ENCODE measurements at regions not wholly inside any gene's neighbourhood (a gene's known extent, or its start where the extent isn't known, plus 50 kb on each side); places are given as distances from the start of the nearest gene placed in this dataset.
"Not testable (repeated sequence)": the region's sequence is repeated elsewhere in the genome, so short reads cannot be mapped to it uniquely, and the experiment has no call there.

DNA sequence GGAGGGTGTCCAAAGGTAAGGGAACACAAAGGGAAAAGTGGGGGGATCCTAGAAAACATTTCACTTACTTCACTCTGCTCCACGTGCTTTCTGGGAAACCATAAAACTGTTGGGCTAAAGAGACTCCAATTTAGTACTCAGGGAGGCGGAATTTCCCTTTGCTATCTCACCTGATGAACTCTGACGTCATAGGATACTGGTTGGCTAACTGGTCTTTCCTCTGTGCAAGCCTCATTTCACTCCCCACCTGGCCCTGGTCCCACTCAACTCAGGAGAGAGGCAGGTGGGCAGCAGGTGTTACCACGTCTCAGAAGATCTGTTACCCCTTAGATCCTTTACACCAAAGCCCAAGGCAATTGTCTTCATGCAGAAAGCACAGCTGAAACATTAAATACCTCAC is 51.8 kb upstream of the PMAIP1 start:
- no peak for DNase-seq

DNA sequence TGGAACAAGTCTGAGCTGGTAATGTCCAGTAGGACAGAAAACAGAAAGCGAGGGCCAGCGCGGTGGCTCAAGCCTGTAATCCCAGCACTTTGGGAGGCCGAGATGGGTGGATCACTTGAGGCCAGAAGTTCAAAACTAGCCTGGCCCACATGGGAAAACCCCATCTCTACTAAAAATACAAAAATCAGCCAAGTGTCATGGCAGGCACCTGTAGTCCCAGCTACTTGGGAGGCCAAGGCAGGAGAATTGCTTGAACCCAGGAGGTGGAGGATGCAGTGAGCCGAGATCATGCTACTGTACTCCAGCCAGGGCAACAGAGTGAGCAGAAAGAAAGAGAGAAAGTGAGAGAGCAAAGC is 52.3 kb upstream of the PMAIP1 start:
- DNase-seq = not testable (repeated sequence)

DNA sequence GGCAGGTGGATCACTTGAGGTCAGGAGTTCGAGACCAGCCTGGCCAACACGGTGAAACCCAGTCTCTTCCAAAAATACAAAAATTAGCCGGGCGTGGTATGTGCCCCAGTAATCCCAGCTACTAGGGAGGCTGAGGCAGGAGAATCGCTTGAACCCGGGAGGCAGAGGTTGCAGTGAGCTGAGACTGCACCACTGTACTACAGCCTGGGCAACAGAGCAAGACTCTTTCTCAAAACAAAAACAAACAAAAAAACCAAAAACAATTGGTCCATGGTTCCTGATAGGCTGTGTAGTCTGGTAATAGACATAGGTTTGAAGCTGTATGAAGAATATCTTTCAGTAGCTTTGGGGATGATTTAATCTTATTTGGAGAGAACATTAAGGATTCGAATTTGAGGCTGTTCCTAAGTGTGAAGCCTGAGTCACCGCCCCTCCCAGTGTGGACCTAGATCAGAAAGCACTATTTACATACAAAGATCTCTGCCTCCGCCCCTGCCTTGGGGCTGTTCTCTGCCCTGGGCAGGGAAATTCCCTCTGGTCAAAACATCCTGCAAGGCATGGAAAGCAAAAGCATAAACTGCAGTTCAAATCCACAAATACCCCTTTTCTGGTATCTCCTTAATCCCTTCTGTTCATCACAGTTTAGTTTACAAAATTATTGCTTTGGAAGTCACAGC is 52.8 kb upstream of the PMAIP1 start:
- no peak for DNase-seq

- DNase-seq = no peak
Observed at GRCh38 chr18:59842947-59843346, 56.8 kb upstream of the PMAIP1 start.

- no peak for DNase-seq
Observed at GRCh38 chr18:59839931-59840685, 59.7 kb upstream of the PMAIP1 start.

DNA sequence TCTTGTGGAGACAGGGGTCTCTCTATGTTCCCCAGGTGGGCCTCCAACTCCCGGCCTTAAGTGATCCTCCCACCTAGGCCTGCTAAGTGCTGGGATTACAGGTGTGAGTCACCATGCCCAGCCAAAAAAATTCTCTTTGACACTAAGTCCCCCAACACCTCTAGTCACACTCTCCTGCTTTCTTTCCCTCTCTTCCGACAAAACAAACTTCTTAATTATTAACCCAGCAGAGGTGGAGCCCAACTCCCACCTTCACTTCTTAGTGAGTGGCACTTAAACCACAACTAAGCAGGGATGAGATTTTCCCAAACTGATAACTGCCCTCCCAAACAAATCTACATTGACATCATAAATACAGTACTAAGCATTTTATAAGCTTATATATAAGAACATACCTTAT is 60.5 kb upstream of the PMAIP1 start:
- no peak for DNase-seq

DNA sequence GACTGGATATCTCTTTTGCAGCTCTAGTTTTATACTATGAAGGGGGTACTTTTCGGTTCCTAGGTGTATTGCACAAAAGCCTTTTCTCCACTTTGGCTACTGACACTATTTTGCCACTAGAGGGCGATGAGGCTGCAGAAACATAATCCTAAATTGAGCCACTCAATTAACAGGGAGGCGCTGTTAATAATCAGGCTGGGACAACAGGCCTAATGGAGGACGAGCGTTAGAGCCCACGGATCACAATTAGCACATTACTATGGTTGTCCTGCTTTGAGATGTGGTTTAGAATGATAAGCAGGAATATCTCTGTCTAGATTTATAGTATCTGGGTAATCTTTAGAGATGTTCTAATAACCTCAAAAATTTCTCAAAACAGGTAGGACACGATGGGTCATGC is 62.2 kb upstream of the PMAIP1 start:
- peak; percentile 66 for DNase-seq

DNA sequence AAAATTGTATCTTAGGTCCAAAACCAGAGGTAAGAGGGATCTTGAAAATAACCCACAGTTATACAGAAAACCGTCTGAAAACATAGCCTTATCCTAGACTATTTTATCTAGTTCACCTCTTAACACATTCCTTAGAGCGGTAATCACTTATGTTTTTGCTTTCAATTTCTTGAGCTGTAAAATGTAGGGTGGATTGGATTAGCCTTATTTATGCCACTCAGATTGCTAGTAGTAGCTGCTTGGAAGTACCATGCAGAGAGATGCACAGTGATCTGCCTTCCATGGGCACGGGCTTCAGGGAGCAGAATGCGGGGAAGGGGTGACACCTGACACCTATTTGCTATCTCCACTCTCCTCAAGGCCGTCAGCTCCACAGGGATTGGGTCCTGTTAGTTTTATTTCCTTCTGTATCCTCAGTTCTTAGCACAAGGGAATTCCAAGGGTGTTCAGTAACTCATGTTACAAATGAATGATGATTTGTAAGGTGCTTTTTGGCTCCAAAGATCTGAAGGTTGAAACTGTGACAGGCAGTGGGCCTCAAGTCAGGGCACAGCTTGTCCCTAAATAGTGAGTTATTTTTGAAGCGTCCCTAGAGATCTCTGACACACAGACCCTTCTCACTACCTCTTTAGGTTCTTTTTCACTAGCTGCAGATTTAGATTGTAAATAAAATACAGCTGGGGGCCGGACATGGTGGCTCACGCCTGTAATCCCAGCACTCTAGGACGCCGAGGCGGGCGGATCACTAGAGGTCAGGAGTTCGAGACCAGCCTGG is 64.0 kb upstream of the PMAIP1 start:
- no peak for DNase-seq

DNA sequence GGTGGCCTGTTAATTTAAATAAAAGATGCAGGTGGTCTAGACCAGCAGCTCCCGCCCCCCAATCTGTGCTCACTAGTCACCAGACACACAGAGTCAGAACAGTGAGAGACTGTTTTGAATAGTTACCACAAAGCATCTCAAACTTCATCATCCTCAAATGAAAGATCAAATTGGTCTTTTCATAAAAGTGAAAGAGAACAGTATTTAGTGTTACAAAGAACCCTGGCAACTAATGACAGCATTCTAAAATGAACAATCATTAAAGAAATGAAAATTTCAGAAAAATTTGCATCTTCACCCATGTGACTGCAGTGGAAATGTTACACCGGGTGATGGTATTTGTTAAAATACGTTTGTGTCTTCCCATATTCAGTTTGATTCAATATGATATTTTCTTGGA is 65.5 kb upstream of the PMAIP1 start:
- DNase-seq = no peak

- DNase-seq = no peak
Observed at GRCh38 chr18:59833785-59834184, 66.0 kb upstream of the PMAIP1 start.

DNA sequence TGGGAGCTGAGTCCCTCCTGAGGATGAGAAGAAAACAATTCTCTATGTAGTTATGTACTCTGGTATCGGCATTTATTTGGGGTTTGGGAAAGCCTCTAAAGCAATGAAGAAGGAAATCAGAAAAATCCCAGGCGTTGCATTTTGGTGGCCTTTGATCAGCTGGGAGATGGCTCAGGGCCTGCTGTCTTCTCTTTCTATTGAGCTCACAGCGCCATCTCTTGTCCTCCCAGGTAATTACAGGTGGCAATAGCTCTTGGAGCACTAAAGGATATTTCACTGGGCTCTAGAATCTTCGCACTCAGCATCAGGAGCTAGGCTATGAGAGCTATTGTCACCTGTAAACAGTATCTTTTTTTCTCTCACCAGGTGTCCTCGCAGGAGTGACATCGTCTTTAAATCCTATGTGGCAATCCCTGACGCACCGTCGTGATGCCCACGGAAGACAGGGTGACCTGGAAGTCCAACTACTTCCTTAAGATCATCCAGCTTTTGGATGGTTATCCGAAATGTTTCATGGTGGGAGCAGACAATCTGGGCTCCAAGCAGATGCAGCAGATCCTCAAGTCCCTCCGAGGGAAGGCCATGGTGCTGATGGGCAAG is 76.1 kb upstream of the PMAIP1 start:
- DNase-seq = peak; percentile 81

DNA sequence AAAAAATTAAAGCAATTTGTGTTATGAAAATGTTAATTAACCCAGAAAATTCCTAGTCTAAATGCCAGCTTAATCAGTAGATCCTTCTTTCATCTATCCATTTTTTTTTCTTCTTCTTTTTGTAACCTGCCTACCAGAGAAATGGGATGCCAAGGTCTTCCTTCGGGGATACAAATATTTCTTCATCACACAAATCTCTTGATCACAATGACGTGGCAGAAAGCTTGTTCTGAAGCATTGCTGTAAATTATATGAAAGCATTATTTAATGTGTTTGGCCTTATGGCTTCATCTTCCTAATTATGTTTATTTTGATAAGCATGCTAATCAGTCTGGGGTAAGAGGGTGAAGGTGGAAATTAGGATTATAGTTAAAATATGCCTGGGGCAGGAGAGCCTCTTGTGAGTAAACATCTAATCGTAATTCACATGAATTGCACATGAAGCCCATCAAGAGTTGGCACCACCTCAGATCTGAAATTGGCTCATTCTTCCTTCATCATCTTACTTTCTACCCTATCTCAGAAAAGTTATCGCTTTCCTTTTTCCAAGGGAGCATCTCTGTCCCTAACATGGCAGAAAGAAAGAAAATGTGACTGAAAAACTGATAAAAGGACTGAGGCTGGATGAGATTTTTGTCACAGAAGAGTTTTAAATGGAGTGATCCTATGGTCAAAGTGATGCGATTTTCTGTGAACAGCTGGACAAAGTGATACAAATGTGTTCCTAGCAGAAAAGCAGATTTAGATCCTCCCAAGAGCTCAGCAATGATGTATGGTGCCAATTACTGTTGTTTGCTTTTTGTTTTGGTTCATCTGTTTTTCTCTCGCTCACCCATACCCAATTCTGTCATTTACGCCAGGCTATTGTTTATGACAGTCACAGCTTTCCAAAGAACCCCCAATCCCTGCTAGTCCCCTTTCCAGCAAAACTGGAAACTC is 76.9 kb upstream of the PMAIP1 start:
- DNase-seq = no peak

DNA sequence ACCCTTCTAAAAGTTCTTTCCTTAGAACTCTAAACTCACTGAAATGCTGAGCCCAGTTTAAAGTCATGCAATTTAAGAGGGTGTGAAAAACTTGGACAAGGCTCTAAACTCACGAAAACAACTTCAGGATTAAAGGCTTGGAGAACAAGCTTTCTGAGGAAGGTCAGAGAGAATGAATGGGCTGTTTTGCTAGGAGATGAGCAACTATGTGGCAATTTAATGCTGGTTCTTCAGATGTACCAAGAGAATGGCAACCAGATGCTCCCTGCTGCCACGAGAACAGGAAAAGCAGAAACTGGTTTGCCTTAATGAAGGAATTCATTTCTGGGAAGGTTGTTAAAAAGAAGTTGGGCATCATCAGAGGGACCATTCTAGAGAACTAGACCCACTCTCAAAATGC is 77.8 kb upstream of the PMAIP1 start:
- peak; percentile 56 for DNase-seq

GRCh38 chr18:59820663-59821062 is 79.1 kb upstream of the PMAIP1 start:
- peak; percentile 73 for DNase-seq

- no peak for DNase-seq
Observed at GRCh38 chr18:59818769-59819168, 81.0 kb upstream of the PMAIP1 start.

GRCh38 chr18:59814891-59815290 is 84.9 kb upstream of the PMAIP1 start:
- DNase-seq = peak; percentile 96

GRCh38 chr18:59813942-59814341 is 85.9 kb upstream of the PMAIP1 start:
- peak; percentile 28 for DNase-seq

GRCh38 chr18:59810735-59811520 is 88.9 kb upstream of the PMAIP1 start:
- DNase-seq = no peak

GRCh38 chr18:59810183-59810582 is 89.6 kb upstream of the PMAIP1 start:
- DNase-seq = peak; percentile 28

DNA sequence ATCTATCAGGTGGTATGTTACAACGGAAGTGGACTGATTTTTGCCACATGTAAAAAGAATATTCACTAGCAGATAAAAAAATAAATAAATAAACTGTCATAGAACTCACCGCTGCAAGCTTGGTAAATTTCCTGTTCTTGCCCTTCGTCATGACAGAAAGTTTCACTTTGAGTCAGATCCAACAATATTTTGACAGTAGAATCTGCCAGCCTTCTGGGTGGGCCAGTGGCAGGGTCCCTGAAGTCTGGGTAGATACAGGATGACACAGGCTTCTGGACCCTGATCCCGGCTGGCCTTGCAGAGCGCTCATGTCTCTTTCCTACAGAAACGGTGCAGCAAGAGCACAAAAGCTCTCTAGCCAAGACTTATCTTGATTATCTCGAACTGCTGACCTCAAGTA is 97.8 kb upstream of the PMAIP1 start:
- DNase-seq = no peak

GRCh38 chr18:59801576-59801975 is 98.2 kb upstream of the PMAIP1 start:
- DNase-seq = no peak

GRCh38 chr18:59800897-59801296 is 98.9 kb upstream of the PMAIP1 start:
- DNase-seq = no peak
